22Rv1 (cell line): ENCODE measurements at regions not wholly inside any gene's neighbourhood (a gene's known extent, or its start where the extent isn't known, plus 50 kb on each side); places are given as distances from the start of the nearest gene placed in this dataset.

Source experiments
- CTCF ChIP-seq: fragments of 450-650 bp; IDR thresholded peaks from 2 replicates; pipeline ENCODE4 v1.5.1; 2017; ENCODE audit warnings: mild to moderate bottlenecking
- ZFX ChIP-seq: fragments of 450-650 bp; IDR thresholded peaks from 2 replicates; pipeline ENCODE4 v1.6.1; 2017; ENCODE audit warnings: antibody characterized with exemption, borderline replicate concordance

GRCh38 chr11:39037611-39038010 is 2421.8 kb downstream of the LRRC4C start:
- TF ChIP-seq CTCF (no peak), ZFX (no peak)
